ENCODE measurements at regions not wholly inside any gene's neighbourhood (a gene's known extent, or its start where the extent isn't known, plus 50 kb on each side); places are given as distances from the start of the nearest gene placed in this dataset.

DNA sequence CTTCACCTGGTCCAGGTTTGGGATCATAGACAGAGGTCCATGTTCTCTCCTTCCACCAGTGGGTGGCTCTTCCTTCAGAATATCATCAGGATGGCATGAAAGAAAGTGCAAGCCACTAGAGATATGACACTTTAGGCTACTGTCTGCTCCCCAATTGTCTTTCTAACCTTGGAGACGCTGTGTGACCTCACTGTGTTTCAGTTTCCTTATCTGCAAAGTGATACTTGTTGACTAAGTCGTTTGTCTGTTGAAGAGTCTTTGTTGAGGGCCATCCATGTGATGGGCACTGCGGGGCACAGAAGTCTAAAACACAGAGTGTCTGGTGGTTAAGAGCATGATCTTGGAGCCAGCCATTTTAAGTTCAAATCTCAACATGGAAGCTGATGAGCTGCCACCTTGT, 259.9 kb upstream of the THSD7B start:
- no peak for TF ChIP-seq CTCF (IDR thresholded peaks at IDR 0.05; ENCODE audit: insufficient read depth, low read length)
- TF ChIP-seq REST (IDR thresholded peaks at IDR 0.05; ENCODE audit: insufficient replicate concordance, low read depth) = no peak
- no peak for TF ChIP-seq GABPA (IDR thresholded peaks at IDR 0.05; ENCODE audit: low read depth)
